Body of pancreas (tissue), 4 donors: ENCODE measurements at regions not wholly inside any gene's neighbourhood (a gene's known extent, or its start where the extent isn't known, plus 50 kb on each side); places are given as distances from the start of the nearest gene placed in this dataset.
"Not testable (repeated sequence)": the region's sequence is repeated elsewhere in the genome, so short reads cannot be mapped to it uniquely, and the experiment has no call there.

Experiments
- ATAC-seq: fragments of 150-250 bp; one replicate; pipeline ENCODE4 v1.9.1; 2016
- DNase-seq, 4 donors: peaks; one replicate each; pipeline ENCODE4 v3.0.0-alpha.2; 2019
- H3K27ac ChIP-seq, 4 donors: fragments of 200-600 bp; sonication (generic); 1 replicate in 3 of 4; 2 replicates in 1 of 4; pipeline versions ENCODE4 v1.5.1 to v1.6.1; 2016 to 2019; ENCODE audit warnings: mild to moderate bottlenecking in 1 of 4, mixed read lengths in 1 of 4, moderate library complexity in 1 of 4
- H3K27me3 ChIP-seq, 2 donors: fragments of 200-600 bp; sonication (generic); one replicate each; pipeline ENCODE4 v1.6.0; 2016; ENCODE audit warnings: mild to moderate bottlenecking in 1 of 2
- H3K36me3 ChIP-seq, 2 donors: fragments of 200-600 bp; sonication (generic); replicated peaks in 1 of 2; 2 replicates each; pipeline ENCODE4 v1.5.1; 2016; ENCODE audit warnings: low read depth in 2 of 2; ENCODE audit not compliant: insufficient read depth in 1 of 2
- H3K4me1 ChIP-seq: fragments of 200-600 bp; sonication (generic); one replicate; pipeline ENCODE4 v1.6.0; 2016
- H3K4me3 ChIP-seq, 2 donors: fragments of 200-600 bp; sonication (generic); 1 replicate in 1 of 2; 2 replicates in 1 of 2; pipeline ENCODE4 v1.5.1; 2016 to 2019
- H3K9me3 ChIP-seq, 3 donors: fragments of 200-600 bp; sonication (generic); 1 replicate in 2 of 3; 2 replicates in 1 of 3; pipeline ENCODE4 v1.5.1; 2016
- CTCF ChIP-seq, 7 experiments: fragments of 450-650 bp in 4 of 7; fragments of 200-600 bp in 3 of 7; sonication (generic) in 3 of 7; IDR thresholded peaks; one replicate each; pipeline ENCODE4 v1.5.1; 2016 to 2019; ENCODE audit warnings: antibody characterized with exemption in 7 of 7
- POLR2A ChIP-seq, 3 donors: fragments of 450-650 bp; IDR thresholded peaks; one replicate each; pipeline ENCODE4 v1.6.1; 2016; ENCODE audit warnings: antibody characterized with exemption in 3 of 3, mild to moderate bottlenecking in 2 of 3
- WGBS, 2 donors: methylation state at CpG; one replicate each; pipeline ENCODE4 v1.1.5; 2017; 5-methylcytosine and 5-hydroxymethylcytosine counted together
- intact Hi-C: fragments of 100-400 bp; cut with DNase I; formaldehyde crosslinking; loops from one replicate; pipeline ENCODE4 v1.15.1; 2023

GRCh38 chr3:13740795-13741194 is 139.1 kb downstream of the WNT7A start:
- H3K27ac ChIP-seq: no peak overlapping the region
- 68 to 75% methylated on average over 4 of the region's 4 CpGs for WGBS, 2 donors
- no peaks in the 10 kb centered on the region for H3K4me1 ChIP-seq
- H3K4me3 ChIP-seq: no peak overlapping the region
- intact Hi-C loops: no loop called here
- H3K27me3 ChIP-seq: no peaks in the 10 kb centered on the region
- peaks cover 0 to 2% (median 0%) of the 10 kb centered on the region in 3 donors for H3K9me3 ChIP-seq
- DNase-seq (no peak), ATAC-seq (no peak)
- H3K36me3 ChIP-seq: no peaks in the 10 kb centered on the region
- TF ChIP-seq POLR2A (IDR thresholded peaks at IDR 0.05) (no peak), CTCF (IDR thresholded peaks at IDR 0.05) (no peak)

- WGBS, 2 donors: 79 to 95% methylated on average over 1 of the region's 1 CpG
- H3K4me1 ChIP-seq, ATAC-seq: not testable (repeated sequence)
Measured at GRCh38 chr3:13733726-13734125, 146.1 kb downstream of the WNT7A start.

DNA sequence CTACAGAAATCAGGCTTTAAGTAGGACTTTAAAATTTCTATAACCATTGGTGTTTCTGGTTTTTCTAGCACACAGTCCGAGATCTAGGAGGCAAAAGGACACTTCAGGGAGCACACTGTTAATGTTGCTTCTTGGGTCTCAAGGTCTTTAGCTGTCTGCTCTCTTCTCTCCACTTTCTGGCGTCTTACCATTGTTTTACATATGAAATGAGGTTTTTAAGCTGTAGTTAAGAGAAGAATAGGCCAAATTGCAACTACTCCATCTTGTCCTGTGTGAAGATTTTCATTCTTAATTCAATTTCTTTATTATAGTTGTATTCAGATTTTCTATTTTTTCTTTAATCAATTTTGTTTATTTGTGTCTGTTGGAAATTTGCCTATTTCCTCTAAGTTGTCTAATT is 151.4 kb downstream of the WNT7A start:
- H3K4me3 ChIP-seq: no peak overlapping the region
- no peak overlapping the region for H3K27ac ChIP-seq
- H3K9me3 ChIP-seq: no peaks in the 10 kb centered on the region
- H3K27me3 ChIP-seq: no peaks in the 10 kb centered on the region
- H3K4me1 ChIP-seq: no peaks in the 10 kb centered on the region
- TF ChIP-seq CTCF (IDR thresholded peaks at IDR 0.05): no peak
- DNase-seq: no peak
- no peak for ATAC-seq
- intact Hi-C loops: no loop called here
- WGBS, 2 donors: 33 to 50% methylated on average over 2 of the region's 2 CpGs
- no peaks in the 10 kb centered on the region for H3K36me3 ChIP-seq

More at GRCh38 chr3:13733726-13734125, 146.1 kb downstream of the WNT7A start:
- H3K36me3 ChIP-seq, H3K27me3 ChIP-seq, H3K4me3 ChIP-seq, H3K27ac ChIP-seq, H3K9me3 ChIP-seq, intact Hi-C loops, DNase-seq: not testable (repeated sequence)

- H3K27ac ChIP-seq: no peak overlapping the region
- ATAC-seq (no peak), DNase-seq (no peak)
- TF ChIP-seq POLR2A (IDR thresholded peaks at IDR 0.05) (no peak), CTCF (IDR thresholded peaks at IDR 0.05) (no peak)
- no peaks in the 10 kb centered on the region for H3K9me3 ChIP-seq
- WGBS, 2 donors: 68 to 81% methylated on average over 8 of the region's 8 CpGs
- H3K36me3 ChIP-seq: no peaks in the 10 kb centered on the region
- no peaks in the 10 kb centered on the region for H3K27me3 ChIP-seq
- H3K4me3 ChIP-seq: no peak overlapping the region
- intact Hi-C loops: no loop called here
- no peaks in the 10 kb centered on the region for H3K4me1 ChIP-seq
Measured at GRCh38 chr3:13727890-13728289, 152.0 kb downstream of the WNT7A start.

- H3K27ac ChIP-seq: no peak overlapping the region
- H3K4me1 ChIP-seq: no peaks in the 10 kb centered on the region
- intact Hi-C loops: no loop called here
- H3K4me3 ChIP-seq: no peak overlapping the region
- DNase-seq (no peak), ATAC-seq (no peak)
- no peak for TF ChIP-seq CTCF (IDR thresholded peaks at IDR 0.05)
- TF ChIP-seq POLR2A (IDR thresholded peaks at IDR 0.05): no peak
- H3K36me3 ChIP-seq: no peaks in the 10 kb centered on the region
- H3K9me3 ChIP-seq: no peaks in the 10 kb centered on the region
- no peaks in the 10 kb centered on the region for H3K27me3 ChIP-seq
- 81 to 87% methylated on average over 4 of the region's 4 CpGs for WGBS, 2 donors
Measured at GRCh38 chr3:13723676-13724207, 156.1 kb downstream of the WNT7A start.
